GM21619 (cell line): ENCODE measurements at regions not wholly inside any gene's neighbourhood (a gene's known extent, or its start where the extent isn't known, plus 50 kb on each side); places are given as distances from the start of the nearest gene placed in this dataset.
"Not testable (repeated sequence)": the region's sequence is repeated elsewhere in the genome, so short reads cannot be mapped to it uniquely, and the experiment has no call there.

Experiments
- ATAC-seq: cut with Tn5 transposase; IDR thresholded peaks from one replicate; pipeline ENCODE4 v1.9.1; 2021; ENCODE audit not compliant: unreplicated experiment

DNA sequence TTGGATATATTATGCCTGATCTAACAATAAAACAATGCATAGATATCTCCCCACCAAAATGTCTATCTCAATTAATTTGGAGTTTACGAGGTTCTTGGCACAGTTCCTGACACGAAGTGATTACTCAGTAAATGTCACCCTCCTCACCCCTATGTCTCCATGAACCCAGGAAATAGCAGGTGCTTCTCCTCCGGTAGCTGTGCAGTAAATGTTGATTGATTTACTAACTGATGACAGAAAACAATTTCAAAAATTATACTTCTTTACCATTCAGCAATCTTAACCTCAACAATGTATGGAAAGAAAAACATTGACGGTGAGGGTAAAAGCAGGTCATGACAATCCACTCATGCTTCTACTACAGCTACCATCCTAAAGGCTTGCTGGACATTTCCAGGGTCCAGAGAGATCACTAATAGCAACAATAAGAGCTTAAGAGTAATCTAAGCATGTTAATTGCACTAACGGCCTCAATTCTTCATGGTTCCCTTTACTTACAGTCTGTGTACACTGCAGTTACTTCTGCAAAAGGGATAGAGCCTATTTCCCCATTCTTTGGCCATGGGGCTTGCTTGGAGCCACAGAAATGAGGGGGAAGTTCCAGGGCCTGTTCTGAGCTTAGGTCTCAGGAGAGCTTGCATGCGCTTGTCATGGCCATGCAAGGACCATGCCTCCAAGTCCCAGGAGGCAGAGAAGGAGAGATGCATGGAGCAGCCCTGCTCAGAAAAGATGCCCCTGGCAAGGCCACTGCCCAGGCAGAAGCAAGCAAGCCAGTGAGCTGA lies 222.6 kb downstream of the ATP6V0E2 start:
- not testable (repeated sequence) for ATAC-seq

DNA sequence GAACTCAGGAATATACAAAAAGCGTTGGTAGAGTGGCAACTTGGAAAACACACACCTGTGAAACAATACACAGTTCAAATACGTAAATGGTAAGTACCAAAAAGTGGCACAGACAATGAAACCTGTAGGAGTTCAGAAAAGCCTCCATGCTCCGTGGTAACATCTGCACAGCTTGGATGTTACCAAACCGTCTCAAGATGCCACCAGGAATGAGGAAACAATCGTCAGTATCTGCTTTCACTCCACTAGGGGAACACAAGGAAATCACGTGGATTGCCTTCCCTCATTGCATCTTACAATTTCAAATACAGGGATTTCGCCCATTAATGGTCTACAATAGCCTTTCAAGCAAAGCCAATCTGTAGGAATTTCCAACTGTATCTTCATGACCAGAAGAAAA lies 224.6 kb upstream of the LRRC61 start:
- not testable (repeated sequence) for ATAC-seq

DNA sequence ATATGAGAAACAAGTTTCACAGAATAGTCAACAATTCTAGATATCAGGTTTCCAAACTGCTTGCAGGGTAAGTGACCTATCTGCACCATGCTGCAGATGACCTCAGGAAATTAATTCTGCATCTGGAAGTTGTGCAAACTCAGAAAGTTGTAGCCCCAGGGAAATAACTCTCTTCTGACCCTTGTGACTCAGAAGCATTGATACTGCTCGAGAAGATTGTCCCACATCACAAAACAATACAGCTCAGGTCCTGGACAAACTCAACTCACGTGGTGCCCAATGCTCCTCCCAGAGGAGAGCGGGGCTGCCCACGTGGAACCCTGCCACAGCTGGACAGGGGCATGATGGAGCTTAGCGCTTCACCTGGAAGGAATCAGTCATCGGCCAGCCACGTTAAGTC lies 221.9 kb upstream of the LRRC61 start:
- ATAC-seq = not testable (repeated sequence)

DNA sequence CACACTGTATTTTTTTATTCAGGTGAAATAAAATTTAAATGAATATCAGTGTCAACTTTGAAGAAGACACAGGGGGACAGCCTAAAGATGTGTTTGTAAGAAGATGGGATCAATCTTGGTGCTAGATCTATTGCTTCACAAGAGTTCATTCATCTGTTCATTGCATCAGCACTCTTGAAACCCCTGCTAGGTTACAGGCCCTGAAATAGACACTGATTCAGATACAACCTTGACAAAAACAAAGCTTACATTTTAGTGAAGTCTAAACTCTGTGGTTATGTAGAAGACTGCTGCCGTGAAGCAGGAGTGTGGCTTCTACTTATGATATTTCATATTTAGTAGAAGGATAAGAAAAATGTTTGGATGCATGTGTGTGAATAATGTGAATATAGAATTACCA lies 215.9 kb upstream of the LRRC61 start:
- ATAC-seq = not testable (repeated sequence)

DNA sequence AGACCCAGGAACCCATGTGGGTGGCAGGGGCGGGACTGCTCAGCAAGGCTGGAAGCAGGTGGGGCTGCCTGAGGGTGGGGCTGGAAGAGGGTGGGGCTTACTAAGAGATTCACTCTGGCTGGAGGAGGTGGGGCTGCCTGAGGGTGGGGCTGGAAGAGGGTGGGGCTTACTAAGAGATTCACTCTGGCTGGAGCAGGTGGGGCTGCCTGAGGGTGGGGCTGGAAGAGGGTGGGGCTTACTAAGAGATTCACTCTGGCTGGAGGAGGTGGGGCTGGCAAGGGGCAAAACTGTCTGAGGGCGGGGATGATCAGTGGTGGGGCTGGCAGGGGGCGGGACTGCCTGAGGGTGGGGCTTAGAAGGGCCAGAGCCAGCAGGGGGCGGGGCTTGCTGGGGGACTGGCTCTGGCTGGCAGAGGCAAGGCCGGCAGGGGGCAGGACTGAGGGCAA lies 212.8 kb upstream of the LRRC61 start:
- ATAC-seq = not testable (repeated sequence)

DNA sequence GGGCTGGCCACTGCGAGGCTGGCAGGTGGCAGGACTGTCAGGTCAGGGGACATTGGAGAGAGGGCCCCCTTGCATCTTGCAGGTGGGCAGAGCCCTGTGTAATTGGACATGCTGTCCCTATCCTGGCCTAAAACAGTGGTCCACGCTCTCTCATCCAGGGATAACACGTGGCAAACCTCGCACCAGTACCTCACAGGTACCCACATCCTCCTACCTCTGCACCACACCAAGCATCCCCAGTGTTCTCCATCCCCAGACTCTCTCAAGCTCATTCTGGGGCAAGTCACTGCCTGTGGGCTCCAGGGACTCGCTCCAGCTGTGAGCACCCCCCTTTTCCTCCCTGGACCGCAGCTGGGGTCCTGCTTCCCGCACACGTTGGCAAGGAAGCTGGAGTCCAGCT lies 212.3 kb upstream of the LRRC61 start:
- not testable (repeated sequence) for ATAC-seq

DNA sequence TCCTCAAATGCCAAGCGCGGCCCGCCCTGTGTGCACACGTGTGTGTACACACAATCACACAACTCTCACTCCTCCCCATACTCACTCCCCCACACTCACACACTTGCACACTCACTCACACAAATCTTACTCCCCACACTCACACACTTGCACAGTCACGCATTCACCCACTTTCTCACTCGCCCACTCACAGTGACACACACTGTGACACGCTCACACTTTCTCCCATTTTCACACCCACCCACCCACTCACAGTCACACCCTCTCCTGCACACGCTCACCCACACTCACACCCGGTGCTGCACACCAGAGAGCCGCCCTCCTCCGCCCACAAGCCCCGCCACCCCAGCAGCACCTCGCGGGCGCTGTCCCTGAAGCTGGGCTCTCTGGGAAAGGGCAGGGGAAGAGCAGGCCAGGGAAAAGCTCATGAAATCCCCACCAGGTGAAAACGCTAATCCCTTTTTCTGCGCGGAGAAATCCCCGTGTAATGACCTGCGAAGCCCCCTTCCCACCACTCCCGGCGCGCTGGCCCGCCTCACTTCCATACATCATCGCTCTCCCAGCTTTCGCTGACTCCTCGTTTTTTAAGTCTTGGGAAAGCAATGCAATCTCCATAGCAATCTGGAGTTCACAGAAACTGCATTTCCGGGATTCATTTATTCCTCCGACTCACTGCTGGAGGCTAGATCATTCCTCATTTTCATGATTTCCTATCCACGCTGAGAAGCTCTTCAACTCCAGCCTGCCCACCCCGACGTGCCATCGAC lies 211.6 kb upstream of the LRRC61 start:
- ATAC-seq = not testable (repeated sequence)

DNA sequence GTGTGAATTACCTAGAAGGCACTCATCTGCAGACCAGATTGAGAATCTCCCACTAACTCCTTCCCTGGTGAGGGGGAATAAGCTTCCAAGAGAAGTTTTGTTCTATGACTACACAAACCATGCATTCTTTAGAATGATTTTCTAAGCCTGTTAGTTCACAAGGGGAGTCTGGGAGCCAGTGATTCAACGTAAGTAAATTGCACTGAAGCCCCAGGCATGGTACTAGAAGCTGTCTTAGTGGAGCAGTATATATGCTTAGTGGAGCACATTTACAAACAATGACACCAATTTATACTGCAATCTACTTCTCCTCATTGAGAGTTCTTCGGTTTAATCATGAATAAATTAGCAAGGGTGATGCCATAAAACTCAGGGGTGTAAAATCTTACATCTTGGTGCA lies 209.9 kb upstream of the LRRC61 start:
- ATAC-seq = not testable (repeated sequence)

DNA sequence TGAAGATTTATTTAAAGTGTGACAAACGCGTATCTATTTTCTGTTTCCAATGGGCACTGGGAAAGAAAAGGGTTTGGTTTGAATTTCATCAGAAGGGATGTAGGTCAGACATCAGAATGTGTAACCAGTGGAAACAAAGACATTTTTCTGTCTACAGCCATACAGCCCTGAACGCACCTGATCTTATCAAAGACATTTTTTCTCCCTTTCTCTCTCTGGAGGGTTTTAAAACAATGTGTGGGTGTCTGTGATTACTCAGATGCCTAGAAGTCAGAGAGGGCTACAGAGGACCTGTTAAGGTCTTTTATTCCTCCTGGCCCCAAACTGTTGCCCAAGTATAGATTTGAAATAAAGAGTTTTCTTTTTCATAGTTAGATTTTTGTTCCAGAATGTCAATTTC lies 208.6 kb upstream of the LRRC61 start:
- not testable (repeated sequence) for ATAC-seq

DNA sequence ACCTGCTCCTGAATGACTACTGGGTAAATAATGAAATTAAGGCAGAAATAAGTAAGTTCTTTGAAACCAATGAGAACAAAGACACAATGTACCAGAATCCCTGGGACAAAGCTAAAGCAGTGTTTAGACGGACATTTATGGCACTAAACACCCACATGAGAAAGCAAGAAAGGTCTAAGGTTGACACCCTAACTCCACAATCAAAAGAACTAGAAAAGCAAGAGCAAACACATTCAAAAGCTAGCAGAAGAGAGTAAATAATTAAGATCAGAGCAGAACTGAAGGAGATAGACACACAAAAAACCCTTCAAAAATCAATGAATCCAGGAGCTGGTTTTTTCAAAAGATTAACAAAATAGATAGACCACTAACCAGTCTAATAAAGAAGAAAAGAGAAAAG lies 203.2 kb upstream of the LRRC61 start:
- not testable (repeated sequence) for ATAC-seq

DNA sequence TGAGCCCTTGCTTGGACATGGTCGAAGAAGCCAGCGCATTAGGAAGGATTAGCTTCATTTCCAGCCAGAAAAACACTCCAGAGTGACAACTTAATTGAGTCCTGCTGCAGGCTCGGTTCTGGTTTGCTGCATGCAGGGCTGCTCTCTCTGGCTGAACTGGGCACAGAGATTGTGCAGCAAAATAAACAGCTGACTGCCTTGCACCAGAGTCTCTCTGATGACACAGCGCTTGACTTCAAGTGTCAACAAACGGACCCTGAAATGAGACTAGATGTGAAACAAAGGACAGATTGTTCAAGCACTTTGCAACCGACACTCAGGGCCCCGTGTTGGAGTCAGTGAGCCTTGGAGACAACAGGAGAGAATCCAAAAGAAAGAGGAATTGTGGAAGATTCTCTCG lies 197.3 kb upstream of the LRRC61 start:
- not testable (repeated sequence) for ATAC-seq

DNA sequence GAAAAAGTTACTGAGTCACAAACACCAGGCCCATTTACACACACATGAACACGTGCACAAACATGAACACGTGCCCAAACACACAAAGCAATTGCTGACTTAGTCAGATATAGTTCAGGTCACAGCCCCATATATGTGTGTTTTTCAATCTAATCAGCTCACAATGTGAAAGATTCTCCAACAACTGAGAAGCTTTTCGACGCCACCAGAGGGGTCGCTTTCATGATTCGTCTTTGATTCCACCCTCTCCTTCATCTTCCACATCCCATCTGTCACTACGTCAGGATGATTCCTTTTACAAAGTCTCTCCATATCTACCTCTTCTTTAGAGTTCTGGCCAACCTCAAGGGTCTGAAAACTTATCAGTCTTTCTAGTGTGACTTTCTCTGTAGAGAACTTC lies 188.7 kb upstream of the LRRC61 start:
- not testable (repeated sequence) for ATAC-seq

DNA sequence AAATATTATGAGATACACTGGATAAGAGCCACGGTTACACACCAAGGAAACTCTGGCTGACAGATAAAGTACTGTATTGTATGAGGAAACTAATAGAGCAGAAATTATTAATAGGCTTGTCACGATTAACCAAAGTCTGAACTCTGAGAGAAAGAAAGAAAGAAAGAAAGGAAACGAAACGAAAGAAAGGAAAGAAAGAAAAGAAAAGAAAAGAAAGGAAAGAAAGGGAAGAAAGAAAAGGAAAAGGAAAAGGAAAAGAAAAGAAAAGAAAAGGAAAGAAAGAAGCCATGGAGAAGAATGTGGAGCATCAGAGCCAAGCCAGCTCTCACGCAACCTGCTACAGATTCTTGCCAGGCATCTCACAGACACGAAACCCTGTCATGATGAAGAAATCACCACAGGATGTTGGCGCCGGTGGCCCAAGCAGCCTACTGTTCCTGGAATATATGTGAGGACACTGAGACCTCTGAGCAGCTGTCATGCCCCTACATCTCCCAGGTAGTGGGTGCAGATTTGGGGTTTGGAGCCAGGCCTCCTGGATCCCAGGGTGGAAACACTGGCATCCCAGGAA lies 187.4 kb upstream of the LRRC61 start:
- not testable (repeated sequence) for ATAC-seq

DNA sequence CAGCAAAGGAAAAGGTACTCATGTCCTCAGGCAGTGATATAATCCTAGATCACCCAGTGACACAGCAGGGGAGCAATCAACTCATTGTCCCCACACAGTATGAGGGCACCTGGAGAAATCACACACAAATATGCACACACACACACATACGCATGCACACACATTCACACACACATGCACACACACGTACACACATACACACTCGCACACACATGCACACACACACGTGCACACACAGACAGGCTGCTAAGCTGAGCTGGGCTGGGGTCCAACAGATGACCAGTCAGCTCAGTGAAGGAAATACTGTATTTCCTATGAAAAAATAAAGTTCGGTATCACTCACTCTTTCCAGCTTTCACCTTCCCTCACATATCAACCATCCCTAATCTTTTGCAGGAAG lies 183.3 kb upstream of the LRRC61 start:
- not testable (repeated sequence) for ATAC-seq

DNA sequence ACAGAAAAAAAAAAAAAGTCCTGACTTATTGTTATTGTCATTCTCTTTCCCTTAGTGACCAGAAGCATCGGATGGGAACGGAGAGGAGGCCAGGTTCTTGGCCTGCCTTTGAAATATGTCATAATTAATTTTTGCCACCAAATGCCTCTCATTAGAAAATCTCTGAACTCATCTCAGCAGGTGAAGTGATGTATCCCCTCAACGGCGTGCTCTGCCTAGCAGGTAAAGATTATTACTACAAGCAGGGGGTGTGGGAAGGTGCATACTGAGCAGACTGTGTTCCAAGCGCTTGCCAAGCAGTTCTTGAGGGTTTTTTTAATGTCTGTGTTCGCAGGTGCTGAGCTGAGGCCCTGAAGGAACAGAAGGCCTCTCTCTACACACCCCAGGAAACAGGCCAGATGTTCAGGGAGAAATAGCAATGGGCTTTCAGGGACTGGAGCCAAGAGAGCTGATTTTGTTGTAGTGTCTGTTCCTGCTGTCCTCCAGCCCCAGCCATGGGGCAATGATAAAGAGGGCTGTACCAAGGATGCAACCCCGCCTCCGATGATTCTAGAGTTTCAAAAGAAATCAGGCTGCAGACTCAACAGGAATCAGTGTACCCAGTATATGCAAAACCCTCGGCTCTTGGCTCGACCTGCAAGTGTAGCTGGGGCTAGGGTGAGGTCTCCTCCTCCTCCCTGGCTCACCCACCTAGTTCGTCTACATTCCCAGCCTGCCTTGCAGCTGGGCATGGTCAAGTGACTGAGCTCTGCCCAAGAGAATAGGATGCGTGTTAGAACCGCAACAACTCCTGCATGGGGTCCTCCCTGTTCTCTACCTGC lies 181.4 kb upstream of the LRRC61 start:
- not testable (repeated sequence) for ATAC-seq

DNA sequence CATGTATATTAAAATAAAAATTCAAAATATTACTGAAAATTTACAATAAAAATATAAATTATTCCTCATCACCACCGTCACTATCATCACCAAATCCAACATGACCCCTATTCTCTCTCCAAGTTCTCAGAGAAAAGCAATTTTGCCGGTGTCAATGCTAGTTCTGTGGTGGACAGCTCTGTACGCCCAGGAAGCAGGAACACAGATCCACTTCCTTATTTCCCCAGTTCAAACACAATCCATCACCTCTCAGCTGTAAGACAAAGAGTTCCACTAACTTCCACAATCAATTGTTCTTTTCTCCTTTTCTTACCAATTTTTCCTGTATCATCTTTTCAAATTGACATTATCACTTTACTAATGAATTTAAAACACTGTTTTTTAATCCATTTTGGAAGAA lies 177.0 kb upstream of the LRRC61 start:
- ATAC-seq = not testable (repeated sequence)

DNA sequence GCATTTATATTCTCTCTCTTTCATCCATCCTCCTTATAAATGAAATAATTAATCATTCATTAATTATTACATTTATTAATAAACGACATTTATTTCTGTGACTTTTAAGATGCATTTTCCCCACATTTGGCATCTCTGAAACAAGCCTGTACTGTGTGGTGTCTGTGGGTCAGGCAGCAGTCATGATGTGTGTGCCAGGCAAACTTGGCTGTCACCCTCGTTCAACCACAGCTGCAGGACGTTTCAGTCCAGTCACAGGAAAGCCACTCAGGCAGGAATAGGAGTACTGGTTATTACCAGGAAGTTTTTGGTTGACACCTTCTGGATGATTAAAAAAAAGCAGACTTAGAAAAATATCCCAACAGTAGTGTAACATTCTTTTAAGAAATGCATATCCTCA lies 175.6 kb upstream of the LRRC61 start:
- not testable (repeated sequence) for ATAC-seq

DNA sequence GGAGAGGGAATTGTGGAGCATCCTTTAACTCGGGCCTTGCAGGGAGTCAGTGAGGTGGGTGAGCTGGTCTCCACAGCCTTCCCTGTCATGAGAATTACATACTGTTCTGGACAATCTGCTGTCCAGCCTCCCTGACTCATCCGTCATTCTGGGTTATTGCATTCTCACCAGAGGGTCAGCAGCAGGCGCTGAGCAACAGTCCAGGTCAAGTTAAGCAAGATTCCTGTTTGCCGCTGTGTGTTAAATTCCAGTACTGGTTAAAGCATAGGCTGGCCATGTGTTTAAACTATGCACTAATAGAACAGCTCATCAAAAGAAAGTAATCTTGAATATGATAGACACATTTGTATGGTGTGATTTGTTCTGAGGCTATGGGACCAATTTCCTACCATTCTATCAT lies 167.1 kb upstream of the LRRC61 start:
- ATAC-seq = not testable (repeated sequence)

DNA sequence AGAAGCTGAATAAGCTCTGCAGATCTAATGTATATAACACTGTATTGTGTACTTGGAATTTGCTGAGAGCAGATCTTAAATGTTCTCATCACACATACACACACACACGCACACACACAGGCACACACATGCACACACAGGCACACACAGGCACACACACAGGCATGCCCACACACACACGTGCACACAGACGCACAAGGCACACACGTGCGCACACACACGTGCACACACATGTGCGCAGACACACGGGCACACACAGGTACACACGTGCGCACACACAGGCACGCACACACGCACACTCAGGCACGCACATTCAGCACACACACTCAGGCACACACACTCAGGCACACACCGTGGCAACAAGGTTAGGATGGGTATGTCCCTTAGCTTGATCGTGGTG lies 164.5 kb upstream of the LRRC61 start:
- not testable (repeated sequence) for ATAC-seq

DNA sequence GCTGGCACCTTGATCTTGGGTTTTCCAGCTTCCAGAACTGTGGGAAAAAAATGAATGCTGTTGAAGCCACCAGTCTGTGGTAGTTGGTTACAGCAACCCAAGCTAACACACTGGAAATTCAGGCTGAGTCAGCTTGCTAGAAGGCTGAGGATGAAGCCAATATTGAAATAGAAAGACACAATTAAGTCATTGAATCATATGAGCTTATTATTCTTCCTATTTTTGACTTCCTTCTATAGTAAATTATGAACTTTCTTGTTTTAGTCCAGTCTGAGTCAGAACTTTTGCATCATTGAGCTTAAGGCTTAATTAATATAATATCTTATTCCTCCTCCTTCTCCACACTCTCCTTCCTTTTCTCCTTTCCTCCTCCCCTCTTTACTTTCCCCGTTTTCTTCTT lies 153.6 kb upstream of the LRRC61 start:
- ATAC-seq = not testable (repeated sequence)

DNA sequence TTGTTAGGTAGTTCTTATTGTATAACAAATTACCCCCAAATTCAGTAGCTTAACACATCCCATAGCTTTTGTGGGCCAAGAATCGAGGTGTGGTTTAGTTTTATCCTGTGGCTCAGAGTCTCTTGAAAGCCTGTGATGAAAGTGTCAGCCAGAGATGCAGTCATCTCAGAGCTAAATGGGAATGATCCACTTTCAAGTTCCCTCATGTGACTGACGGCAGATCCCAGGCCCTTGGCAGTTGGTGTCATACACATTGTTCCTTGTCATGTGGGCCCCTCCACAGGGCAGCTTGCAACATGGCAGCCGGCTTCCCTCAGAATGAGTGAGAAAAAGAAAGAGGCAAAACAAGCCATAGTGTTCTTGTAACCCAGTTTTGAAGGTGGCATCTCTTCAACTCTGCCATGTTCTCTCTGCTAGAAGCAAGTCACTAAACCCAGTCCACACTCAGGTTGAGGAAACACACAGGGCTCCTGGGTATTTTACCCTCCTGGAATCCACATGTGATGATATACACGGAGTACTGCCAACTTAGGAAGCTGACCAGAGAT lies 153.1 kb upstream of the LRRC61 start:
- not testable (repeated sequence) for ATAC-seq
